ENCODE measurements at regions not wholly inside any gene's neighbourhood (a gene's known extent, or its start where the extent isn't known, plus 50 kb on each side); places are given as distances from the start of the nearest gene placed in this dataset.

- no peak for TF ChIP-seq EZH2 (IDR thresholded peaks at IDR 0.05; ENCODE audit: insufficient read depth, poor library complexity, severe bottlenecking)
- no peak for TF ChIP-seq EZH2phosphoT487 (IDR thresholded peaks at IDR 0.05; ENCODE audit: insufficient read depth, low read depth)
Observed at GRCh38 chr5:114308508-114308907, 53.4 kb upstream of the KCNN2 start.
